ENCODE measurements at regions not wholly inside any gene's neighbourhood (a gene's known extent, or its start where the extent isn't known, plus 50 kb on each side); places are given as distances from the start of the nearest gene placed in this dataset.

DNA sequence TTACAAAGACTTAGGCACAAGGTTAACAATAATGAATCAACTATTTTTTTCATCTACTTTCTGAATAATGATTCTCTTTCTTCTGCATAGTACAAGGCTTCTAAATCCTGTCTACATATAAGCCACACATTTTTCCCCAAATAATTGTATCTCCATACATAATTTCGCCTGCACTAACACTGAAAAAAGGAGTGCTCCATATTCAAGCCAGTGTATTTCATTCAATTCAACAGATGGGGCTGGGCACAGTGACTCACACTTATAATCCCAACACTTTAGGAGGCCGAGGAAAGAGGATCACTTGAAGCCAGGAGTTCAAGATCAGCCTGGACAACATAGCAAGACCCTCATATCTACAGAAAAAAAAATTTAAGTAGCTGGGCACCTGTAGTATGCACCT is 86.0 kb upstream of the ZNF800 start:
- Histone ChIP-seq H3K9me1 (ENCODE audit: control insufficient read depth, extremely low read depth, insufficient read depth, low read length) (no peaks in the 10 kb centered on the region), H3K4me2 (ENCODE audit: control insufficient read depth, extremely low read depth, insufficient read depth, low read depth, low read length) (no peak overlapping the region), H3K9me3 (ENCODE audit: control insufficient read depth, low read depth, low read length) (no peaks in the 10 kb centered on the region), H3K36me3 (ENCODE audit: control insufficient read depth in 2 of 2, extremely low read depth in 1 of 2, insufficient read depth in 2 of 2, low read length in 2 of 2) (no peaks in the 10 kb centered on the region), H3K4me1 (ENCODE audit: control insufficient read depth, extremely low read depth, insufficient read depth, low read length) (no peaks in the 10 kb centered on the region), H2AFZ (ENCODE audit: control insufficient read depth, low read length) (no peak overlapping the region), H3K9ac (ENCODE audit: control insufficient read depth, extremely low read depth, insufficient read depth, low read length) (no peak overlapping the region), H3K27me3 (ENCODE audit: control insufficient read depth, extremely low read depth, insufficient read depth, low read length) (no peaks in the 10 kb centered on the region), H3K27ac (ENCODE audit: control insufficient read depth, insufficient read depth, low read length) (no peak overlapping the region), H3K4me3 (ENCODE audit: control insufficient read depth in 2 of 3, extremely low read depth in 1 of 3, insufficient read depth in 2 of 3, low read depth in 1 of 3, low read length in 3 of 3) (no peak overlapping the region), H4K20me1 (ENCODE audit: control insufficient read depth, extremely low read depth, insufficient read depth, low read length) (no peaks in the 10 kb centered on the region), H3K79me2 (ENCODE audit: control insufficient read depth, insufficient read depth, low read length) (no peaks in the 10 kb centered on the region)
- dilution Hi-C loops (cut with MboI; ENCODE audit: extremely low pct_ligation_motif_present, low sequenced_read_pairs): no loop called here
- TF ChIP-seq EZH2 (IDR thresholded peaks at IDR 0.05; ENCODE audit: low read length): no peak
- TF ChIP-seq, protein P1, sequence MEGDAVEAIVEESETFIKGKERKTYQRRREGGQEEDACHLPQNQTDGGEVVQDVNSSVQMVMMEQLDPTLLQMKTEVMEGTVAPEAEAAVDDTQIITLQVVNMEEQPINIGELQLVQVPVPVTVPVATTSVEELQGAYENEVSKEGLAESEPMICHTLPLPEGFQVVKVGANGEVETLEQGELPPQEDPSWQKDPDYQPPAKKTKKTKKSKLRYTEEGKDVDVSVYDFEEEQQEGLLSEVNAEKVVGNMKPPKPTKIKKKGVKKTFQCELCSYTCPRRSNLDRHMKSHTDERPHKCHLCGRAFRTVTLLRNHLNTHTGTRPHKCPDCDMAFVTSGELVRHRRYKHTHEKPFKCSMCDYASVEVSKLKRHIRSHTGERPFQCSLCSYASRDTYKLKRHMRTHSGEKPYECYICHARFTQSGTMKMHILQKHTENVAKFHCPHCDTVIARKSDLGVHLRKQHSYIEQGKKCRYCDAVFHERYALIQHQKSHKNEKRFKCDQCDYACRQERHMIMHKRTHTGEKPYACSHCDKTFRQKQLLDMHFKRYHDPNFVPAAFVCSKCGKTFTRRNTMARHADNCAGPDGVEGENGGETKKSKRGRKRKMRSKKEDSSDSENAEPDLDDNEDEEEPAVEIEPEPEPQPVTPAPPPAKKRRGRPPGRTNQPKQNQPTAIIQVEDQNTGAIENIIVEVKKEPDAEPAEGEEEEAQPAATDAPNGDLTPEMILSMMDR (optimal IDR thresholded peaks at IDR 0.05 in 1 of 3, IDR thresholded peaks at IDR 0.05 in 1 of 3, conservative IDR thresholded peaks at IDR 0.05 in 1 of 3; ENCODE audit: extremely low read depth in 1 of 3, insufficient read depth in 2 of 3, low read length in 3 of 3): no peak
- FAIRE-seq (no peak), DNase-seq (ENCODE audit: low read depth, low spot score) (no peak)

DNA sequence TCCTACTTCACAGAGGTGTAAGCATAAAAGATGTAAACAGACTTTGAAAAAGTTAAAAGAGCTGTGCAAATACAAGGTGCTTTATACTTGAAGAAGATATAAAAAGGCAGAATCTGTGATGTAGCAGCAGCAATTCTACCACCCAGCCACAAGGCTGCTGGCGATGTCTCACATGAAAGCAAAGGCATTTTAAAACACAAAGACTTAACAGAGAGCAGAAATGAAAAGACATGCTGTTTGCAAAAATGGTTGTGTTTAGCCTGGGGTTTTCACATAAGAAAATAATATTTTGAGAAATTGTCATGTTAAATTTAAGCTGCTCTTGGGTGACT is 85.5 kb upstream of the ZNF800 start:
- TF ChIP-seq EZH2 (IDR thresholded peaks at IDR 0.05; ENCODE audit: low read length): no peak
- TF ChIP-seq, protein P1 (optimal IDR thresholded peaks at IDR 0.05 in 1 of 3, IDR thresholded peaks at IDR 0.05 in 1 of 3, conservative IDR thresholded peaks at IDR 0.05 in 1 of 3; ENCODE audit: extremely low read depth in 1 of 3, insufficient read depth in 2 of 3, low read length in 3 of 3): no peak
- Histone ChIP-seq H3K4me1 (ENCODE audit: control insufficient read depth, extremely low read depth, insufficient read depth, low read length) (no peaks in the 10 kb centered on the region), H3K36me3 (ENCODE audit: control insufficient read depth in 2 of 2, extremely low read depth in 1 of 2, insufficient read depth in 2 of 2, low read length in 2 of 2) (no peaks in the 10 kb centered on the region), H3K9me1 (ENCODE audit: control insufficient read depth, extremely low read depth, insufficient read depth, low read length) (no peaks in the 10 kb centered on the region), H3K4me3 (ENCODE audit: control insufficient read depth in 2 of 3, extremely low read depth in 1 of 3, insufficient read depth in 2 of 3, low read depth in 1 of 3, low read length in 3 of 3) (no peak overlapping the region), H3K79me2 (ENCODE audit: control insufficient read depth, insufficient read depth, low read length) (no peaks in the 10 kb centered on the region), H3K27ac (ENCODE audit: control insufficient read depth, insufficient read depth, low read length) (no peak overlapping the region), H4K20me1 (ENCODE audit: control insufficient read depth, extremely low read depth, insufficient read depth, low read length) (no peaks in the 10 kb centered on the region), H3K4me2 (ENCODE audit: control insufficient read depth, extremely low read depth, insufficient read depth, low read depth, low read length) (no peak overlapping the region), H3K9me3 (ENCODE audit: control insufficient read depth, low read depth, low read length) (no peaks in the 10 kb centered on the region), H2AFZ (ENCODE audit: control insufficient read depth, low read length) (no peak overlapping the region), H3K9ac (ENCODE audit: control insufficient read depth, extremely low read depth, insufficient read depth, low read length) (no peak overlapping the region), H3K27me3 (ENCODE audit: control insufficient read depth, extremely low read depth, insufficient read depth, low read length) (no peaks in the 10 kb centered on the region)
- no peak for FAIRE-seq
- DNase-seq (ENCODE audit: low read depth, low spot score): no peak
- dilution Hi-C loops (cut with MboI; ENCODE audit: extremely low pct_ligation_motif_present, low sequenced_read_pairs): no loop called here
